NCI-H526 (cell line): ENCODE measurements at regions not wholly inside any gene's neighbourhood (a gene's known extent, or its start where the extent isn't known, plus 50 kb on each side); places are given as distances from the start of the nearest gene placed in this dataset.
A peak's percentile ranks its signal among the peaks of the same experiment; 100 is the strongest.

ENCODE experiments used
- DNase-seq, 2 experiments: peaks; one replicate each; lab custom pipeline; 2025; lab: John Stamatoyannopoulos, UW

DNA sequence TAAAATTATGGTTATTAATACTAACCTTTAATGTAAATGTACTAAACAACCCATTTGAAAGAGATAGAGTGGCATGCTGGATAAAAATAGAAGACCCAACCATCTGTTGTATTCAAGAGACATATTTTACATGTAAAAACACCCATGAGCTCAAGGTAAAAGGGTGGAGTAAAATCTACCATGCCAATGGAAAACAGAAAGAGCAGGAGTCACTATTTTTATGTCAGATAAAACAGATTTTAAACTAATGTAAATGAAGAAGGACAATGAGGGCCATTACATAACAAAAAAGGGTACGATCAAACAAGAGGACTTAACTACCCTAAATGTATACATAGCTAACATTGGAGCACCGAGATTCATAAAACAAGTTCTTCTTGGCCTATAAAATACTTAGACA, 66.3 kb downstream of the ITM2A start:
- DNase-seq, result no peak

DNA sequence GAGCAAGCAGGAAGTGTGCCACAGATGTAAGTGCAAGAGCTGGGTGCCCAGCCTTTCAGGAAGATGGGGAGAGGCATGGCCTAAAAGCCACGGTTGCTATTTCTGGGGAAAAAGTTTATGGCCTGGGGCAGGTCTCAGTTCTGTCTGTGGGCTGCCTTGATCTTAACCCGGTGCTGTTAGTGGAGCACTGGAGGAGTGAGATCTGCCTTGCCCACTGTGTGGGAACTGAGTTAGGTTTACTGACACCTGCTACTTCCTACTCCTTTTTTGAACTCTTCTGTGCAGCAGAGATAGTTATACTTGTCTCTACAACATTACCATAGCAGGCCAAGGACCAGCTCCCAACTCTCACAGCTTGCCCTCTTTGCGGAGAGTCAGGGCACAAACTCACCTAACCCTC, 76.5 kb downstream of the ITM2A start:
- no peak for DNase-seq

GRCh38 chrX:79288733-79289132, 78.4 kb downstream of the ITM2A start:
- no peak for DNase-seq

DNA sequence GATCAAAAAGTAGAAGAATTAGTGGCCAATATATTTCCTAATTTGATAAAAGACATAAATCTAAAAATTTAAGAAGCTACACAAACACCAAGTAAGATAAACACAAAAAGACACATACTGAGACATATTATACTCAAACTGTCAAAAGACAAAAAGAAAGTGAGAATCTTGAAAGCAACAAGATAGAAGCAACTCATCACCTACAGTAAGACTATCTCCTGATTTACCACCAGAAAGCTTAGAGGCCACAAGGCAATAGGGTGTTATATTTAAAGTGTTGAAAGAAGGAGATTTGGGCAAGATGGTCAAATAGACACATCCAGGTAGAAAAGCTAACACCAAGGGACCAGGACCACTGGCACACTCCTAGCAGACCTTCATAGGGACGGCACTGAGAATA, 79.4 kb downstream of the ITM2A start:
- DNase-seq, result no peak

DNA sequence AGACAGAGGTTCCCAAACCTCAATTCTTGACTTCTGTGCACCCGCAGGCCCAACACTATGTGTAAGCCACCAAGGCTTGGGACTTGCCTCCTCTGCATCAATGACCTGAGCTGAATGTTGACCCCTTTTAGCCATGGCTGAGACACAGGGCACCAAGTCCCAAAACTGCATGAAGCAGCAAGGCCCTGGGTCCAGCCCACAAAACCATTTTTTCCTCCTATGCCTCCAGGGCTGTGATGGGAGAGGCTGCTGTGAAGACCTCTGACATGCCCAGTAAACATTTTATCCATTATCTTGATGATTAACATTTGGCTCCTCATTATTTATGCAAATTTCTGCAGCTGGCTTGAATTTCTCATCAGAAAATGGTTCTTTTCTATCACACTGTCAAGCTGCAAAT, 85.4 kb downstream of the ITM2A start:
- DNase-seq, result no peak

GRCh38 chrX:79270401-79270800, 96.7 kb downstream of the ITM2A start:
- DNase-seq, result peak in 1 of 2 experiments; percentile 30

DNA sequence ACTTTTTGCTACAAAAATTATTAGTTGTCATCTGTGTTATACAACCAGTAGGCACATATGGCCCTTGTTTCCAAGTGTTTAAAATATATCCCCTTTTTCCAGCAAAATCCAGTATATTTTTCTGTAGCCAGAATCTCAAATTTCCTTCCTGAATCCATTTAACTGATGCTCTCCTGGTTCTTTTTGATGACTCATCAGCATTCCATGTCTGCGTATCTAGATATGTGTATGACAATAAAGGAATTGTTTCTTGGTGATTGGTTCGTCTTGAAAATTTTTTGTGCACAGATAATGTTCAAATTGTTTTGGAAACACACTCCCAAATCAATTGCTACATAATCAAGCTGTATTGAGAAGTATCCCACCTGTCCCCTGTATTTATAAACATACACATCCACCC, 98.3 kb downstream of the ITM2A start:
- DNase-seq, result no peak

- no peak for DNase-seq
Observed at GRCh38 chrX:79266702-79267101, 100.4 kb downstream of the ITM2A start.

DNA sequence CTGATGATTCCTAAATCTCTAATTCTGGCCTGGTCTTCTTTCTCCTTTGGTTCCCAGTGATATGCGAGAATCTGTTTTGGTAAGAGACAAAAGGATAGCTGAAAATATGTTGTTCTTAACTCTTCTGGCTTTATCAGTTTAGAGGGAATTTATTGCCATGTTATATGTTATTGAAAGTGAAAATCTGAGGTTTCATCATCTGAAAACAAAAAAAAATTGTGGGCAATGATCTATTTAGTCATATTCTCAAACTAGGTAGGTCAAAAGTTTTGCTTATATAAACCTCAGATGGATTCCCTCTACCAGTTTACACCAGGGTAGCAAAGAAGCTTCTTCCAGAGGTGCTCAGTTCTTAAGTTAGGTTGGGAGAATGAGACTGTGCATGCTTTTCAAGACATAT, 103.6 kb downstream of the ITM2A start:
- DNase-seq, result no peak

DNA sequence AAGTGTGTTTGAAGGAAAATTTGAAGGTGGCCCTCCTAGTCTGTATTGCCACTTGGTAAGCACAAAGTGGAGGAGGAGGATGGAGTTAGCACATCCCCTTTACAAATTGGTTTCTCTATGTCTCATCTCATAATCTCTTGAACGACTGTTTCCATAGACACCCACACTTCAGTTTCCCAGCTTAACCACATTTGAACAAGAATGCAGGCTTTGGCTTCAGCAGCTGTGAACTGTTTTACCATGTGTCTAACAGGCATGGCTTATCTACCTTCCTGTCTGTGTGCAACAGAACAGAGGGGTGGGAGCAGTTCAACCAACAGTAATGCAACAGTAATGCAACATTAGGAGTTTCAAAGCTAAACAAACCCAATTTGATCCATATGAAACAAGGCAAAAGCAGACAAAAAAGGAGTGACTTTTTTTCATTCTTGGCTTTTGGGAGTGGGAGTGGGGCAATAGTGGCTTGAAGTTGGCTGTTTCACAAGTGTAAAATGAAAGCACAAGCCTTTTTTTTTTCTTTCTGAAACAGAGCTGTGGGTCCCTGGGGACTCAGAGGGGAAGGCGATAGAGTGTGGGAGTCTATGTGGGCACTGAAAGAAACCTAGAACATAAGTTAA, 108.0 kb downstream of the ITM2A start:
- DNase-seq, result no peak

GRCh38 chrX:79243691-79244090, 99.2 kb downstream of the GPR174 start:
- DNase-seq, result no peak

DNA sequence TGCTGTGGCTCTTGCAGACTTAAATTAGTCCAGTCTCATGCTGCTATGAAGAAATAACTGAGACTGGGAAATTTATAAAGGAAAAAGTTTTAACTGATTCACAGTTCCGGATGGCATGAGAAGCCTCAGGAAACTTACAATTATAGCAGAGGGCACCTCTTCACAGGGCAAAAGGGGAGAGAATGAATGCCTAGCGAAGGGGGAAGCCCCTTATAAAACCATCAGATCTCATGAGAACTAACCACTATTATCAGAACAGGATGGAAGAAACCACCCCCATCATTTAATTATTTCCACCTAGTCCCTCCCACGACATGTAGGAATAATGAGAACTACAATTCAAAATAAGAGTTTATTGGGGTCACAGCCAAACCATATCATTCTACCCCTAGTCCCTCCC, 91.4 kb downstream of the GPR174 start:
- no peak for DNase-seq

- DNase-seq, result no peak
Observed at GRCh38 chrX:79231662-79232061, 87.2 kb downstream of the GPR174 start.
